HG03571 (cell line): ENCODE measurements at regions not wholly inside any gene's neighbourhood (a gene's known extent, or its start where the extent isn't known, plus 50 kb on each side); places are given as distances from the start of the nearest gene placed in this dataset.
"Not testable (repeated sequence)": the region's sequence is repeated elsewhere in the genome, so short reads cannot be mapped to it uniquely, and the experiment has no call there.

Experiments
- ATAC-seq: cut with Tn5 transposase; IDR thresholded peaks from one replicate; pipeline ENCODE4 v1.9.1; 2021; ENCODE audit not compliant: unreplicated experiment

DNA sequence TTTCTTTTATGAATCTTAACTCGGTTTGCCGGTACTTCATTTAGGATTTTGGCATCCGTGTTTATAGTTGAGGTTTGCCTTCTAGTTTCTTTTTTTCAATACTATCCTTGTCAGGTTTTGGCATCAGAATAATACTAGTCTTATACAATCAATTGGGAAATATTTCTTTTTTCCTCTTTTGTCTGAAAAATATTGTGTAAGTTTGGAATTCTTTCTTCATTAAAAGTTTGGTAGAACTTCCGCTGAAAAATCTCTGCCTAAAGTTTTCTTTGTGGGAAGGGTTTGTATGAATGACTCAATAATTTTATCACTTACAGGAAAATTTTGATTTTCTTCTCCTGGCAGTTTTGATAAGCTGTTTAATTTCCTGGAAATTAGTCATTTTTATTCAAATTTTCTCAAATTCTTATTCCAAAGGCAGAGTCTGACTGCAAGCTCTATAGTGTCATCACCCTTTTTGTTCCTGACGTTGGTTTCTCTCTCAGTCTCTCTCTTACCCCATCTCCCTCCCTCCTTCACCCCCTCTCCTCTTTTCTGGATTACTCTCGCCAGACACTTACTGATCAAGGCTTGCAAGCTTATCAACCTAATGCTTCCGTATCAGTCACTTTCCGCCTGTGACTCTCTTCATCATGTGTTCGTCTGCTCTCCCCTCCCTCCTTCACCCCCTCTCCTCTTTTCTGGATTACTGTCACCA is 555.7 kb downstream of the TBC1D22A start:
- no peak for ATAC-seq

DNA sequence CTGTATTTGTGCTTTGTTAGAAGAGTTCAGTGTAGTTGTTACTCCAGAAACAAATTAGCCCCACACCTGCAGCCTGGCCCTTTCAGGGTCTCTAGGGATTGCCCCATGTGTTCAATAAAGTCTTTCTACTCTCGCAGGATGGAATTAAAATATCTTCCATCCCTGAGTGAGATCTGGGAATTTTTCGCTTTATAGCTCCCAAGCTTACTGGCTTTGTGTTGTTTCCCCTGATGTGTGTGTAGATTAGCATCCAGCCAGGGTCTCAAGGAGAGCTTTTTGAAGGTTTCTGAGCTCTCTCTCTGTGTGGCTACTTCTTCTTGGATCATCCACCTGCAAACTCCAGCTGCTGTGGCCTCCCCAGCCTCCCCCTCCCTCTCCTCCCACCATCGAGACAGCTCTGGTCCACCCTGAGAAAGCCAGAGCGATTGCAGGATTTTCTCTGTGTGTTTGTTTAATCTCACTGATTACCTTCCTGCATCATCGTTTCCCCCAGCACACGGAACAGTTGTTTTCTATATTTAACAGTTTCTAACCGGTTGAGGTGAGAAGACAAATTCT is 553.5 kb downstream of the TBC1D22A start:
- no peak for ATAC-seq

DNA sequence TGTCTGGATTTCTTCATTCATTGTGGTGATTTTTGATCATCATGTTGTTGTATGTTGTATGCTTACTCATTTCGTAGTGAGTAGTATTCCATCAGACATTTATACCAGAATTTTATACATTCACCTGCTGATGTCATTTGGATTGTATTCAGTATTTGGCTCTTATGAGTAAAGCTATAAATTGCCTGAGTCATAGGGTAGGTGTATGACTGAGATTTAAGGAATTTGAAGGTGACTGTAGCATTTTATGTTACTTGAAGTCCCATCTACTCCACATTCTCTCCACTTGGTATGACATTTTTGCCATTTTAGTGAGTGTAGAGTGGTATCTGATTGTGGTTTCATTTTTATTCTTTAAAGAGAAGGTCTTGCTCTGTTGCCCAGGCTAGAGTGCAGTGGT is 548.2 kb downstream of the TBC1D22A start:
- no peak for ATAC-seq

DNA sequence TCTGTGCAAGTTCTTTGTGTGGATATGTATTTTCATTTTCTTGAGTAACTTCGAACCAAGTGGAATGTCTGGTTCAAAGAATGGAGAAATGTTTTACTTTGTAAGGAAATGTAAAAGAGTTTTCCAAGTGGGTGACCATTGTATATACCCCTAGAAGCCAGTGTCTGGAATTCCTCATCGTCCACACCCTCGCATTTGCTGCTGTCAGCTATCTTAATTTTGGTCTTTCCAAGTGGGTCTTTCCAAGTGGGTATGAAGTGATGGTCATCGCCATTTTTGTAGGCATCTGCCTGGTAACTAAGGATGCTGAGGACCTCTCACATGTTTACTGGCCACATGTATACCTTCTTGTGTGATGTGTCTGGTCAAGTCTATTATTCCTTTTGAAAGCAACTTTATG is 547.5 kb downstream of the TBC1D22A start:
- no peak for ATAC-seq

GRCh38 chr22:47309476-47309875 is 547.0 kb downstream of the TBC1D22A start:
- no peak for ATAC-seq

- no peak for ATAC-seq
Observed at GRCh38 chr22:47308886-47309285, 546.4 kb downstream of the TBC1D22A start.

DNA sequence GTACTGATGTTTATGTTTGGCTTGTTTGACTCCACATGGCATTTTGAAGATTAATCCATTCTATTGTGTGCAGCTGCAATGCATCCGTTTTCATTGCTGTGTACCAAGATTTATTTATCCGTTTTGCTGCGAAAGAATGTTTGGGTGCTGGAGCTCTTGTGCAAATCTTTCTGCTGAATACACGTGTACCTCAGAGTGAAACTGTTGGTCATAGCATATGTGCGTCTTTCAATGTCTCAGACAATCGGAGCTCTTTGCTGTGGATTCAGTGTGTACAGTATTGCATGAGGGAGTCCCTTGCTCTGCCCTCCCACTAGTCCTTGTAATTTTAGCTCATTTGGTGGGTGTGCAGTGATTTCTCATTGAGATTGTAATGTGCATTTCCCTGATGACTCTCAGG is 545.4 kb downstream of the TBC1D22A start:
- ATAC-seq = no peak

GRCh38 chr22:47307326-47307725 is 544.9 kb downstream of the TBC1D22A start:
- ATAC-seq = no peak

DNA sequence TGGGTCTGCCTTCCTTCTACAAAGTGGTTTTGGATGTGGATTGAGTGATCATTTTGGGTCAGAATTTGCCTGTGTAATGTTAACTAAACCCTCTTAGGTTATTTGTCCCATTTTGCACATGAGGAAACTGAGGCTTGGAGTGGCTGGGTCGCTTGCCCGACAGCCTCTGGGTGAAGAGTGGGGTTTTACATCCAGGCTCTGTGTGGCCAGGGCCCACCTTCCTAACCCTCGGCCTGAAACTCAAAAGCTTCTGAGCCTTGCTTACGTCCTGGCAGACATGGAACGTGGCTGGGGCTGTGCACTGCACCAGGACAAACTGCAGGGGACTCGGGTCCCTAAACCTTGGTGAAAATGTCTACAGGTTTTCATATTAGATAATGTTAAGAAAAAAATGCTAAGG is 542.4 kb downstream of the TBC1D22A start:
- no peak for ATAC-seq

DNA sequence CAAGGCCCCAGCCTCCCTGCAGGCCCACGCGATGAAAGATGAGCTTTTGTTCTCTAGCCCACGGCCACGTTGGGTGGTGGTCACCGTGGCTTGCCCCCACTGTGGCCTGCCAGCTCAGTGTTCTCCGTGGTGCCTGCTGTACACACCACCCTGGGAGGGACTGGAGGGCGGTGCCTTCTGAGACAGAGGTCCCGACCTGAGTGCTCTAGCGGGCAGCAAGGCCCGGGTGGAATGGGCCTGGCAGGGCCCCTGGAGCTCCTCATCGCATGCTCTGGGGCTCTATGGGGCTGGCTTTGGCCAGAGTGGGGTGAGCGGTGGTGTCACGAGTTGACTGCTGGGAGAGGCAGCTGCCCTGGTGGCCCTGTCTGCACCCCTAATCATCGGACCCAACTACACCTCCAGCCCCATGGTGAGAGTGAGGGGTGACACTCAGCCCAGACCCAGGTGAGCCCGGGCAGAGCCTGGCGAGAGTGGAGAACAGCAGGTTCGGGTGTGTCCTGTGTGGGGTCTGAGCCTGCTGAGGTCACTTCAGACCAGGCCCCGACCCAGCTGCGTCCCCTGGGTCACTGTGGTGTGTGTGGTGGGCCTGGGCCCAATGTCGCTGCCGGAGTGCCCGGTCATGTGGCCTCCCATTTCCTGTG is 541.9 kb downstream of the TBC1D22A start:
- ATAC-seq = no peak

DNA sequence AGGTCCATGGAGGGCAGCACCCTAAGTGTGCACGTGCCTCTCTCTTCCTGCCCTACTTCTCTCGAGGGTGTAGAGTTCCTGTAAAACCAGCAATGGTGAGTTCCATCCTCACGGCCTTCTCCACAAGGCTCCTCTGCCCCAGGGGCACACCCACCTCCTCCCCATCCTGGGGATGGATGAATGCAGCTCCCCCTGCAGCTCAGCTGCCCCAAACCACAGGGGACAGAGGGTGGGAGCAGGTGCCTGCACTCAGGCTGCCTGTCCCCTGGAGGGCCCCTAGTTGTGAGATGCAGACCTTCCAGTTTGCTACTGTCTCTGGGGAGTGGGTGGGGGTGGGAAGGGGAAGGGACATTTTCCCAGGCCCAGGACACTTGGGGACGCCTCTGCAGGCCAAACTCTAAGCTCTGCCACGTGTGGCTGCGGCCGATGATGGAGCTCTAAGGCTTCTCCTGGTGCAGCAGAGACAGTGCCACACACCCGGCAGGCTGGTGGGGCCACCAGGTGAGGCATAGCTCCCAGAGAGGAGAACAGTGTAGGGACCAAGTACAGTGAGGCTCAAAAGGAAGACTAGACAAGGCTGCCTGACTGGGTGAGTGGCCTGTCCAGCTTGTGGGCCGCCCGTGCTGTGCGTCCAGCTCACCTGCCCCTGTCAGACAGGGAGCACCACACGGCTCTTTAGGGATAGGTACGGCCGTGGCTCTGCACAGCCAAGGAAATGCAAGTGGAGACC is 540.9 kb downstream of the TBC1D22A start:
- ATAC-seq = no peak

- not testable (repeated sequence) for ATAC-seq
Observed at GRCh38 chr22:47302587-47302986, 540.1 kb downstream of the TBC1D22A start.

GRCh38 chr22:47301820-47302475 is 539.5 kb downstream of the TBC1D22A start:
- no peak for ATAC-seq

- no peak for ATAC-seq
Observed at GRCh38 chr22:47300698-47301405, 538.4 kb downstream of the TBC1D22A start.

- ATAC-seq = no peak
Observed at GRCh38 chr22:47299863-47300697, 537.6 kb downstream of the TBC1D22A start.

DNA sequence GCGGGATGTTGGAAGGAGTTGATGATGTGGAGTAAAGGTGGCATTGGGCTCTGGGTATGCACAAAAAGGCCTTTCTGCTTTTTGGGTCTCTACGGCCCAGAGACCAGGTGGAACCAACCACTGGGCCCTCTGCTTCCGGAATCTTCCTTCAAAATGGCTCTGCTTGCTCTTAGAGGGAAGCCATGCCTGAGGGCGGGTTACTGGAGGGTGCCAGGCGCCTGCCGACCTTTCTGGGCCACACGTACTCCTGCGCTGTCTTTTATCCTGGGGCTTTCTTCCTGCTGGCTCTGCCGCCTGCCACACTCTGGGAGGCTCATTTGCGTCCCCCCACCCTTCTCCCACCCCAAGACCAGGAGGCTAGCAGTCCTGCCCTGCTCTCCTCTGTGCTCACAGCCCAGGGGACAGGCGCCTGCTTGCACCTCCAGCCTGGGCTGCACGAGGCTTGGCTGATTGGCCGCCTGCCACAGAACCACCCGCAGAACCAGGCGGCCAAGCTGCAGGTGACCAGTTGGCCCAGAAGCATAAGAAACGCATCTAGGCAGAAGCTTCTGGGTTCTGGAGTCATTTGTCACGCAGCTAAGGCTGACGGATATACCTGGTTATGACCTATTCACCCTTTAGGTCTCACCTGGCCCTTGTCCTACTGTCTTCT is 536.9 kb downstream of the TBC1D22A start:
- ATAC-seq = no peak

DNA sequence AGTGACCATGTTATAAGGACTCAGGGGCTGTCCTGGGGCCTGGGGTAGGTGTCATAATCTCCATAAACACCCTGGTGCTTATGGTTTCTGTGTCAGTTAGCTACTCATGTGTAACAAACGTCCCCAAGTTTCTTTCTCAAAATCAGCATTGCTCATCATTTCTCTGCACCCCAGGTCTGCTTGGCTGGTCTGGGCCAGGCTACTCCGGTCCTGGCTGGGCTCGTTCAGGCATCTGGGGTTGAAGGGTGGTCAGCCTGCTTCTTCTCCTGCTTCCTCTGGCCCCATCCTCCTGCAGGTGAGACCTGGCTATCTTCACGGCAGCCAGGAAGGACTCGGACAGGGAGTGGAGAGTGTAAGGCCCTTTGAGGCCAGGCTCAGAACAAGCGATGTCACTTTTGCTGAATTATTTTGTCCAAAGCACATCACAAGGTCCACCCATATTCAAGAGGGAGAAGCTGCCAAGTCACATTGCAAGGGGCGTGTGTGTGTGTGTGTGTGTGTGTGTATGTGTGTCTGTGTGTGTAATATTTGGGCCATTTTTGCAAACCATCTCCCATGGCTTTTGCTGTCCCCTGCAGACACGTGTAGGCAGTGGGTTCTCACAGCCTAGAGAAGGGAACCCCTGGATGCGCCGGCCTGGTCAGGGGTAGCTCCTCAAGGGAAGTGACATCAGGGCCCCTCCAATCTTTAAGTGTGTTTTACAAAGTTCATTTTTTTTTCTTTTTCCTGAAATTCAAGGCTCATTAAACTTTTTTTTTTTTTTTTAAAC is 535.8 kb downstream of the TBC1D22A start:
- no peak for ATAC-seq

- no peak for ATAC-seq
Observed at GRCh38 chr22:47297261-47298016, 535.0 kb downstream of the TBC1D22A start.
